ENCODE measurements at regions not wholly inside any gene's neighbourhood (a gene's known extent, or its start where the extent isn't known, plus 50 kb on each side); places are given as distances from the start of the nearest gene placed in this dataset.

- DNase-seq (ENCODE audit: low read depth in 1 of 2, low spot score in 1 of 2), result no peak
- in situ Hi-C loops (cut with HindIII; ENCODE audit: low pct_unique_long_range_greater_than_20kb, low sequenced_read_pairs), result no loop called here
These were observed 76.8 kb upstream of the GATA2 start for GRCh38 chr3:128569756-128570155.

GRCh38 chr3:128568602-128569490 lies 75.8 kb upstream of the GATA2 start:
- in situ Hi-C loops (cut with HindIII; ENCODE audit: low pct_unique_long_range_greater_than_20kb, low sequenced_read_pairs), result no loop called here
- DNase-seq (ENCODE audit: low read depth in 1 of 2, low spot score in 1 of 2), result no peak
- no peak for TF ChIP-seq JUND (IDR thresholded peaks at IDR 0.05; ENCODE audit: low read depth)

More at GRCh38 chr3:128569756-128570155, 76.8 kb upstream of the GATA2 start:
- no peak for TF ChIP-seq JUND (IDR thresholded peaks at IDR 0.05; ENCODE audit: low read depth)

- in situ Hi-C loops (cut with HindIII; ENCODE audit: low pct_unique_long_range_greater_than_20kb, low sequenced_read_pairs), result no loop called here
These were observed 74.8 kb upstream of the GATA2 start for GRCh38 chr3:128567705-128568356.

GRCh38 chr3:128567141-128567540 lies 74.1 kb upstream of the GATA2 start:
- TF ChIP-seq JUND (IDR thresholded peaks at IDR 0.05; ENCODE audit: low read depth), result no peak
- no peak for DNase-seq (ENCODE audit: low read depth in 1 of 2, low spot score in 1 of 2)
- in situ Hi-C loops (cut with HindIII; ENCODE audit: low pct_unique_long_range_greater_than_20kb, low sequenced_read_pairs), result no loop called here

More at GRCh38 chr3:128567705-128568356, 74.8 kb upstream of the GATA2 start:
- no peak for DNase-seq (ENCODE audit: low read depth in 1 of 2, low spot score in 1 of 2)
- no peak for TF ChIP-seq JUND (IDR thresholded peaks at IDR 0.05; ENCODE audit: low read depth)

- TF ChIP-seq JUND (IDR thresholded peaks at IDR 0.05; ENCODE audit: low read depth), result no peak
- no peak for DNase-seq (ENCODE audit: low read depth in 1 of 2, low spot score in 1 of 2)
- in situ Hi-C loops (cut with HindIII; ENCODE audit: low pct_unique_long_range_greater_than_20kb, low sequenced_read_pairs), result no loop called here
These were observed 70.4 kb upstream of the GATA2 start for GRCh38 chr3:128563439-128563838.

- in situ Hi-C loops (cut with HindIII; ENCODE audit: low pct_unique_long_range_greater_than_20kb, low sequenced_read_pairs), result no loop called here
- TF ChIP-seq JUND (IDR thresholded peaks at IDR 0.05; ENCODE audit: low read depth), result no peak
These were observed 68.5 kb upstream of the GATA2 start for GRCh38 chr3:128561504-128561903.

GRCh38 chr3:128560768-128561167 lies 67.8 kb upstream of the GATA2 start:
- no peak for DNase-seq (ENCODE audit: low read depth in 1 of 2, low spot score in 1 of 2)
- TF ChIP-seq JUND (IDR thresholded peaks at IDR 0.05; ENCODE audit: low read depth), result no peak
- in situ Hi-C loops (cut with HindIII; ENCODE audit: low pct_unique_long_range_greater_than_20kb, low sequenced_read_pairs), result no loop called here

More at GRCh38 chr3:128561504-128561903, 68.5 kb upstream of the GATA2 start:
- DNase-seq (ENCODE audit: low read depth in 1 of 2, low spot score in 1 of 2), result no peak

- no peak for TF ChIP-seq JUND (IDR thresholded peaks at IDR 0.05; ENCODE audit: low read depth)
- in situ Hi-C loops (cut with HindIII; ENCODE audit: low pct_unique_long_range_greater_than_20kb, low sequenced_read_pairs), result no loop called here
These were observed 66.7 kb upstream of the GATA2 start for GRCh38 chr3:128559486-128560225.

GRCh38 chr3:128557531-128558280 lies 64.7 kb upstream of the GATA2 start:
- TF ChIP-seq JUND (IDR thresholded peaks at IDR 0.05; ENCODE audit: low read depth), result no peak
- in situ Hi-C loops (cut with HindIII; ENCODE audit: low pct_unique_long_range_greater_than_20kb, low sequenced_read_pairs), result no loop called here
- DNase-seq (ENCODE audit: low read depth in 1 of 2, low spot score in 1 of 2), result no peak

More at GRCh38 chr3:128559486-128560225, 66.7 kb upstream of the GATA2 start:
- peak in 1 of 2 experiments; percentile 41 for DNase-seq (ENCODE audit: low read depth in 1 of 2, low spot score in 1 of 2)

- in situ Hi-C loops (cut with HindIII; ENCODE audit: low pct_unique_long_range_greater_than_20kb, low sequenced_read_pairs), result no loop called here
- no peak for DNase-seq (ENCODE audit: low read depth in 1 of 2, low spot score in 1 of 2)
- TF ChIP-seq JUND (IDR thresholded peaks at IDR 0.05; ENCODE audit: low read depth), result no peak
These were observed 63.9 kb upstream of the GATA2 start for GRCh38 chr3:128556907-128557306.

- no peak for TF ChIP-seq JUND (IDR thresholded peaks at IDR 0.05; ENCODE audit: low read depth)
- no peak for DNase-seq (ENCODE audit: low read depth in 1 of 2, low spot score in 1 of 2)
- in situ Hi-C loops (cut with HindIII; ENCODE audit: low pct_unique_long_range_greater_than_20kb, low sequenced_read_pairs), result no loop called here
These were observed 63.4 kb upstream of the GATA2 start for GRCh38 chr3:128556384-128556783.

GRCh38 chr3:128555841-128556240 lies 62.8 kb upstream of the GATA2 start:
- DNase-seq (ENCODE audit: low read depth in 1 of 2, low spot score in 1 of 2), result no peak
- TF ChIP-seq JUND (IDR thresholded peaks at IDR 0.05; ENCODE audit: low read depth), result no peak
- in situ Hi-C loops (cut with HindIII; ENCODE audit: low pct_unique_long_range_greater_than_20kb, low sequenced_read_pairs), result no loop called here

Data from T47D (cell line).